Activated CD4-positive, alpha-beta memory T cell treated with anti-CD3 and anti-CD28 coated beads, Interleukin-2, amount 10 ng/mL, durations not matched to agents 7 days and 5 days (primary cell): ENCODE measurements at regions not wholly inside any gene's neighbourhood (a gene's known extent, or its start where the extent isn't known, plus 50 kb on each side); places are given as distances from the start of the nearest gene placed in this dataset.

Source experiments
- CTCF ChIA-PET: fragments of 350-600 bp; sonication (Branson Sonifier 250); formaldehyde crosslinking; loops from one replicate; lab custom pipeline; 2021; ENCODE audit warnings: antibody characterized with exemption, inconsistent platforms; lab: Charles Lee
- POLR2A ChIA-PET: fragments of 350-600 bp; sonication (Branson Sonifier 250); formaldehyde crosslinking; loops from one replicate; lab custom pipeline; 2021; ENCODE audit warnings: antibody characterized with exemption; lab: Charles Lee
- DNase-seq: peaks from one replicate; pipeline ENCODE4 v3.0.0-alpha.2; 2020
- H3K27ac Mint-ChIP-seq: one replicate; pipeline ENCODE4 v1.8.0; 2021; ENCODE audit warnings: mild to moderate bottlenecking, mixed read lengths
- H3K27me3 Mint-ChIP-seq: one replicate; pipeline ENCODE4 v1.8.0; 2021; ENCODE audit warnings: mixed read lengths
- H3K36me3 Mint-ChIP-seq: one replicate; pipeline ENCODE4 v1.8.0; 2021; ENCODE audit warnings: low read depth, mixed read lengths
- H3K4me1 Mint-ChIP-seq: one replicate; pipeline ENCODE4 v1.8.0; 2021; ENCODE audit warnings: mixed read lengths
- H3K4me3 Mint-ChIP-seq: one replicate; pipeline ENCODE4 v1.8.0; 2021; ENCODE audit warnings: mild to moderate bottlenecking, mixed read lengths
- H3K9me3 Mint-ChIP-seq: one replicate; pipeline ENCODE4 v1.8.0; 2021; ENCODE audit warnings: mixed read lengths

DNA sequence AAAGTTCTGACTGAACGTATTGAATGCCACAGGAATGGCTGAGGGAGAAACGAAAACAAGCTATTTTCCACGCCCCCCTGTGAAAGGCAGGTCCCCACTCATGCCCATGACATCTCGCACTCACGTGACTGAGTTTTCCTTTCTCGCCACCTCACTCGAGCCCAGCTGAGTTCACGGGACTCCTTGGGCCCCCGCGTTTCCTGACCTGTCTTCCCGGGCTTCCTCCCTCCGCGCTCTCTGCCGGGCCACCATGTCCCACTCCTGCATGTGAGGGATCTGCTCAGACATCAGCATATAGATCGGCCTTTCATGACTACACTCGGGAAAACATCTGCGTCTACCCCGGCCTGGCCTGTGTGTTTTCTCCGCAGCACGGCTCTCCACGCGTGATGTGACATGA lies 226.0 kb upstream of the ADARB2 start:
- DNase-seq = no peak
- ChIA-PET POLR2A (no interaction called here), CTCF (no interaction called here)
- Mint-ChIP-seq H3K27me3 (no peaks in the 10 kb centered on the region), H3K4me1 (no peaks in the 10 kb centered on the region), H3K36me3 (no peaks in the 10 kb centered on the region), H3K9me3 (peaks cover 2% of the 10 kb centered on the region), H3K27ac (no peak overlapping the region), H3K4me3 (no peak overlapping the region)

GRCh38 chr10:1961989-1962388 lies 224.7 kb upstream of the ADARB2 start:
- Mint-ChIP-seq H3K27ac (no peak overlapping the region), H3K4me1 (peaks cover 3% of the 10 kb centered on the region), H3K9me3 (peaks cover 2% of the 10 kb centered on the region), H3K4me3 (no peak overlapping the region), H3K27me3 (no peaks in the 10 kb centered on the region), H3K36me3 (no peaks in the 10 kb centered on the region)
- no peak for DNase-seq
- ChIA-PET POLR2A (no interaction called here), CTCF (no interaction called here)

DNA sequence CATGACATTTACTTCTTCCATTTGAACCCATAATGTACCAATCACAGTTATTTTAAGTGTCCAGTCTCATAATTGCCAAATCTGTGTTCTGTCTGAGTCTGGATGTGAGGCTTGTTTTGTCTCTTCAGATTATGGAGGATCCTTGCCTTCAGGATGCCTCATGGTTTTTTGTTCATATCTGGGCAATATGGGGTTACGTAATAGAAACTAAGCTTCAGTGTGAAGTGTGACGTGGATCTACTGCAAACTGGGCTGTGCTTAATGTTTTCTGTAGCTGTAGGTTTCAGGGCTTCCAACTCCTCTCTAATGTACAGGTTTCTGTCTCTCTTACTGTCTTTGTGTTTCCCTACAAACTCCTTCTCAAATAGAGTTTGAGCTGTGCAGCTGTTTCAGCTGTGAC lies 223.7 kb upstream of the ADARB2 start:
- H3K27me3 Mint-ChIP-seq = no peaks in the 10 kb centered on the region
- no peak overlapping the region for H3K4me3 Mint-ChIP-seq
- H3K4me1 Mint-ChIP-seq = peaks cover 3% of the 10 kb centered on the region
- no peak overlapping the region for H3K27ac Mint-ChIP-seq
- no peaks in the 10 kb centered on the region for H3K36me3 Mint-ChIP-seq
- CTCF ChIA-PET = no interaction called here
- DNase-seq = no peak
- POLR2A ChIA-PET = no interaction called here
- peaks cover 2% of the 10 kb centered on the region for H3K9me3 Mint-ChIP-seq

- DNase-seq = no peak
- CTCF ChIA-PET = no interaction called here
- no peaks in the 10 kb centered on the region for H3K36me3 Mint-ChIP-seq
- H3K9me3 Mint-ChIP-seq = no peaks in the 10 kb centered on the region
- no peak overlapping the region for H3K4me3 Mint-ChIP-seq
- POLR2A ChIA-PET = no interaction called here
- peaks cover 3% of the 10 kb centered on the region for H3K4me1 Mint-ChIP-seq
- no peaks in the 10 kb centered on the region for H3K27me3 Mint-ChIP-seq
- no peak overlapping the region for H3K27ac Mint-ChIP-seq
Measured at GRCh38 chr10:1957057-1957456, 219.7 kb upstream of the ADARB2 start.

DNA sequence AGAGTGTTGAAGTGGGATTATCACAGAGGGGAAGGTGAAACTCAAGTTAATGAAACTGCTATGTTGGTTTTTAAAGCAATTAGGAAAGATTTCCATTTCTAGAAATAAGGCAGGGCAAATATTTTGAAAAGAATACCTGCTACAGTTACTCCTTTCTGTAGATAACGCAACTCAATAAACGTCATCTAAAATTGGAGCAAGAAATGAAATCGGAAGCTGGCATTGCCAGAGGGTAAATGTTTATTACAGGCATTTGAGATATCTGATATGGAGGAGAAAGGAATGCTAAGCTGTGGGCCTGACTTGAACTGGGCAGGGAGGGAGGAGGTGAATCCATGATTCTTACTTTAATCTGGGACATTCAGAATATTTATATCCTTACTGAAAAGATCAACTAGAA lies 217.0 kb upstream of the ADARB2 start:
- H3K9me3 Mint-ChIP-seq = no peaks in the 10 kb centered on the region
- ChIA-PET POLR2A (no interaction called here), CTCF (no interaction called here)
- H3K4me3 Mint-ChIP-seq = no peak overlapping the region
- H3K4me1 Mint-ChIP-seq = peaks cover 3% of the 10 kb centered on the region
- H3K27ac Mint-ChIP-seq = no peak overlapping the region
- no peaks in the 10 kb centered on the region for H3K36me3 Mint-ChIP-seq
- no peak for DNase-seq
- no peaks in the 10 kb centered on the region for H3K27me3 Mint-ChIP-seq

DNA sequence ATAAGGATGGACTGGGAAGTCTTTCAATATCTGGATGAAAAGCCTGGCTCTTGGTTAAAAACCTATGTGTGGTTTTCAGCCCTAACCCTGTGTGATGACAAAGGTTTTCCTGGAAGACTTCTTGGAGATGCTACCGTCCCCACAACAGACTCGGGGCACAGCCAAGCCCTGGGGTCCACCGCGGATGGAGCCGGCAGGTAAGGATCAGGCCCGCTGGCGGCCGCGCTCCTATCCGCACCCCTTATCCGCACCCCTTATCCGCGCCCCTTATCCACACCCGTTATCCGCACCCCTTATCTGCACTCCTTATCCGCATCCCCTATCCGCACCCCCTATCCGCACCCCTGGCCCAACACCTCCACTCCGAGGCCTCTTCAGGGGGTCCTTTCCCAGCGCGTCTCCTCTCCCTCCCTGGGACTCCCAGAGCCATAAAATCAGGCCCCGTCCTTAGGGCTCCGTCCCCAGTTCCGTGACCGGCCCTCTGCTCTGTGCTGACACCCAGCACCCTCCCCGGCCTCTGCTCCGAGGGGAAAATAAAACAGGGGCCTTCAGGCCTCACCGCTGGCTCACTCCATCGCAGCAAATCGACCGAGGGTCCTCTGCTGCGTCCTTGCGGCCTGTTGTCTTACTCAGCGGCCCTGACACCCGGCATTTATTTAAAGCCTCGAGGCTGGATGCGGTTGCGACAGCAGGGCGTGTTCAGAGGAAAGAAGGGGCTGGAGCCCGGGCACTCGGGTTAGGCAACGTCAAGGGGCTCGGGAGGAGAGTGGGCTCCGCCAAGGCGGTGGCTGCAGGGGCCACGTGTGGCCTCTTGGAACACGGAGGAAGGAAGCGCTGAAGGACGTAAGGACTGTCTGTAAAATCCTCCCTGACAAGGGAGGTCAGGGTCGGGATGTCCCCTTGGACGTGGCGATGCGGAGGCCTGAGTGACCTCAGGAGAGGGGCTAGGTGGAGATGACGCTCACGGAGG lies 215.1 kb upstream of the ADARB2 start:
- Mint-ChIP-seq H3K27ac (no peak overlapping the region), H3K36me3 (no peaks in the 10 kb centered on the region), H3K4me1 (peaks cover 3% of the 10 kb centered on the region), H3K9me3 (no peaks in the 10 kb centered on the region), H3K4me3 (no peak overlapping the region), H3K27me3 (no peaks in the 10 kb centered on the region)
- no peak for DNase-seq
- ChIA-PET POLR2A (no interaction called here), CTCF (no interaction called here)

DNA sequence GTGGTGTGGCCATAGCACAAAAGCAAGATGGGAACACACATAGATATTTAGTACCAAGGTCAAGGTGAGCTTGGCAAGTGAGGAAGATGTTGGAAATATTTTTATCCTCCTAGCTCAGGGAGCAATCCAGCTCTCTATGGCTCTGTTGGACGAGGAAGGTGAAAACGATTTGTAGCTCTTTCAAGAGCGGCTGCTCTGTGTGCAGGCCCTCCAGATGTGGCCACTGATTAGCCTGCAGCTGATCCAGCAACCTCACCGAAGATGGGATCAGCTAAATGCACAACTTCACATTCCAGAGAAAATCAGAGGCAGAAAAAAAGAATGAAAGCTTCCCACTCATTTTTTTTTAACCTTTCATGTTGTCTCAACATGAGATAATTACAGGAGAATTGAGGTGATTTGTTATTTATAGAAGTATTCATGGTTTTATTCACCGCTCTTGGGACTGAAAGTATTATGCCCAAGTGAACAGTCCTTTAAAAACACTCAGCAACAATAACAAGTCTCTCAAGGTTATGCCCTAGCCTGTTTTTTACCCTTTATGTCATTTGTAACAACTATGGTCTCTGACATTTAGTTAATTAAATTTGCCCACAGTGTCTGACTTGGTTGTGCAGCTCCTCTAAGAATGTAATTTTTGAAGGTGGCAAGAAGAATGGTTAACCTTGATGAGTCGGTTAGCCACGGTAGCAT lies 213.6 kb upstream of the ADARB2 start:
- ChIA-PET CTCF (no interaction called here), POLR2A (no interaction called here)
- no peaks in the 10 kb centered on the region for H3K4me1 Mint-ChIP-seq
- no peak overlapping the region for H3K4me3 Mint-ChIP-seq
- H3K27me3 Mint-ChIP-seq = no peaks in the 10 kb centered on the region
- no peaks in the 10 kb centered on the region for H3K36me3 Mint-ChIP-seq
- DNase-seq = no peak
- no peak overlapping the region for H3K27ac Mint-ChIP-seq
- no peaks in the 10 kb centered on the region for H3K9me3 Mint-ChIP-seq

GRCh38 chr10:1947464-1948003 lies 210.2 kb upstream of the ADARB2 start:
- ChIA-PET POLR2A (no interaction called here), CTCF (no interaction called here)
- H3K4me3 Mint-ChIP-seq = no peak overlapping the region
- H3K27ac Mint-ChIP-seq = no peak overlapping the region
- H3K27me3 Mint-ChIP-seq = no peaks in the 10 kb centered on the region
- H3K9me3 Mint-ChIP-seq = peaks cover 2% of the 10 kb centered on the region
- no peak for DNase-seq
- peaks cover 2% of the 10 kb centered on the region for H3K4me1 Mint-ChIP-seq
- H3K36me3 Mint-ChIP-seq = no peaks in the 10 kb centered on the region

DNA sequence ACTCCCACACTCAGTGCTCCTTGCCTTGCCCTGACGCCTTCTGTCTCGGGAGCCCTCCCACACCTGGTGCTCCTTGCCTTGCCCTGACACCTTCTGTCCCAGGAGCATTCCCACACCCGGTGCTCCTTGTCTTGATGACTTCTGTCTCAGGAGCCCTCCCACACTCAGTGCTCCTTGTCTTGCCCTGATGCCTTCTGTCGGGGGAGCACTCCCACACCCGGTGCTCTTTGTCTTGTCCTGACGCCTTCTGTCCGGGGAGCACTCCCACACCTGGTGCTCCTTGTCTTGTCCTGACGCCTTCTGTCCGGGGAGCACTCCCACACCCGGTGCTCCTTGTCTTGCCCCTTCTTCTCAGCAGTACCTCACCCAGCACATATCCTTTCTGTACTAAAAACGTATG lies 207.2 kb upstream of the ADARB2 start:
- Mint-ChIP-seq H3K27ac (no peak overlapping the region), H3K36me3 (no peaks in the 10 kb centered on the region), H3K27me3 (no peaks in the 10 kb centered on the region), H3K9me3 (peaks cover 2% of the 10 kb centered on the region), H3K4me1 (peaks cover 6% of the 10 kb centered on the region), H3K4me3 (no peak overlapping the region)
- POLR2A ChIA-PET = no interaction called here
- no peak for DNase-seq
- CTCF ChIA-PET = no interaction called here

DNA sequence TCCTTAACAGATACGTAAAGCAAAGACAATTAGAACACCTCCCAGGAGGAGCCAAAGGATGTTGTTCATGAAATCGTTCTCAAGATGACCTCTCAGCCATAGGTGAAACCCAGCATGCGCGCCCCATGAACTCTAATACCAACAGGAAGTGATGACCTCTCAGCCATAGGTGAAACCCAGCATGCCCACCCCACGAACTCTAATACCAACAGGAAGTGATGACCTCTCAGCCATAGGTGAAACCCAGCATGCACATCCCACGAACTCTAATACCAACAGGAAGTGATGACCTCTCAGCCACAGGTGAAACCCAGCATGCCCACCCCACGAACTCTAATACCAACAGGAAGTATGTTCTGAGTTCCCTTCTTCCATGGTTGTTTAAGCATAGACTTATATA lies 205.2 kb upstream of the ADARB2 start:
- Mint-ChIP-seq H3K9me3 (peaks cover 2% of the 10 kb centered on the region), H3K36me3 (no peaks in the 10 kb centered on the region), H3K4me1 (peaks cover 18% of the 10 kb centered on the region), H3K27ac (no peak overlapping the region), H3K4me3 (no peak overlapping the region), H3K27me3 (no peaks in the 10 kb centered on the region)
- ChIA-PET CTCF (no interaction called here), POLR2A (no interaction called here)
- DNase-seq = no peak

DNA sequence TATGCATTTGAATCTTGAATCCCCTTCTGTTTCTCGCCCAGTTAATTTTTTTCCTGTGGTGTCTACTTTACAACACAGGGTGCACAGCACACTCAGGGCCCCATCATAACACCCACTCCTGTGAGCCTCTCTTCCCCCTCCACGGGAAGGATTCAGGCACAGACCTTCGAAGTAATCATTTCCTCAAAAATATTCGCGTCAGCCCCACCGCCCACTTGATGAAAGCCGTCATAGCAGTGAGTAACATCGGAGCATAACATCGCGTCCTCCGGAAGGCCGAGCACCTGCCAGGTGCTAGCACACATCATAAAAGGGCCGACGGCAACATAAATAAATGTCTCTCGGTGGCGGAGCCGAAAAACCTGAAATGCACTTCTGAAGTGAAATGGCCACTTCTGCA lies 201.7 kb upstream of the ADARB2 start:
- POLR2A ChIA-PET = no interaction called here
- Mint-ChIP-seq H3K4me1 (peaks cover 18% of the 10 kb centered on the region), H3K4me3 (no peak overlapping the region), H3K27me3 (no peaks in the 10 kb centered on the region), H3K9me3 (peaks cover 2% of the 10 kb centered on the region), H3K27ac (peak overlapping the region; percentile 23), H3K36me3 (no peaks in the 10 kb centered on the region)
- DNase-seq = no peak
- CTCF ChIA-PET = no interaction called here

GRCh38 chr10:1938317-1938716 lies 201.0 kb upstream of the ADARB2 start:
- POLR2A ChIA-PET = no interaction called here
- CTCF ChIA-PET = no interaction called here
- Mint-ChIP-seq H3K4me1 (peaks cover 18% of the 10 kb centered on the region), H3K4me3 (no peak overlapping the region), H3K36me3 (no peaks in the 10 kb centered on the region), H3K9me3 (no peaks in the 10 kb centered on the region), H3K27me3 (no peaks in the 10 kb centered on the region), H3K27ac (no peak overlapping the region)
- no peak for DNase-seq

DNA sequence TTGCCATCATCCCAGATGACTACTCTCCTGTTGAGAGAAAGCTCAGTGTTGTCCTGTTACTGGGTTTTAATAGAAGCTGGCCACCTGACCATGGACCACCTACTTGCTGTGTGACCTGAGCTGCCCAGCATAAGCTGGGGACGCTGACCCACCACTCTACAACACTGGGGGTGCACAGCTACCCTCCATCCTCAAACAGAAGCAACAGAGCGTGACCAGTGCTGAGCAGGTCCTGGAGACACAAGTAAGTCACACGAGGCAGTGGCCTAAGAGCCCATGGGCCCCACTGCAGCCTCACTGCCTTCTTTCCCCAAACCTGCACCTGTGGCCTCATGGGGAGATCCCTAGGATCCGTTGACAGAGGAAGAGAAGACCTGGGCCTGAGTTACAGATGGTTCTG lies 198.6 kb upstream of the ADARB2 start:
- H3K36me3 Mint-ChIP-seq = no peaks in the 10 kb centered on the region
- no peak overlapping the region for H3K4me3 Mint-ChIP-seq
- POLR2A ChIA-PET = no interaction called here
- H3K9me3 Mint-ChIP-seq = no peaks in the 10 kb centered on the region
- DNase-seq = no peak
- CTCF ChIA-PET = no interaction called here
- no peaks in the 10 kb centered on the region for H3K27me3 Mint-ChIP-seq
- H3K27ac Mint-ChIP-seq = no peak overlapping the region
- peaks cover 16% of the 10 kb centered on the region for H3K4me1 Mint-ChIP-seq
